Colonic mucosa (tissue), 4 donors: ENCODE measurements at regions not wholly inside any gene's neighbourhood (a gene's known extent, or its start where the extent isn't known, plus 50 kb on each side); places are given as distances from the start of the nearest gene placed in this dataset.

ENCODE experiments used
- DNase-seq: peaks from one replicate; pipeline ENCODE4 v3.0.0-alpha.2; 2020
- H3K27ac ChIP-seq: fragments of 200-600 bp; one replicate; pipeline ENCODE4 v1.8.0; 2021
- H3K27me3 ChIP-seq: fragments of 200-600 bp; one replicate; pipeline ENCODE4 v1.8.0; 2021
- H3K36me3 ChIP-seq: fragments of 200-600 bp; one replicate; pipeline ENCODE4 v1.8.0; 2021
- H3K4me1 ChIP-seq: fragments of 200-600 bp; one replicate; pipeline ENCODE4 v1.8.0; 2021; ENCODE audit warnings: mild to moderate bottlenecking
- H3K4me3 ChIP-seq: fragments of 200-600 bp; one replicate; pipeline ENCODE4 v1.8.0; 2021
- H3K9ac ChIP-seq, 2 donors: one replicate each; pipeline ENCODE4 v1.7.0; 2013; ENCODE audit warnings: control low read depth in 2 of 2, low read depth in 2 of 2, low read length in 2 of 2
- H3K9me3 ChIP-seq: fragments of 200-600 bp; one replicate; pipeline ENCODE4 v1.8.0; 2021
- CTCF ChIP-seq: fragments of 200-600 bp; IDR thresholded peaks from one replicate; pipeline ENCODE4 v1.8.0; 2022; ENCODE audit warnings: antibody characterized with exemption, mild to moderate bottlenecking
- intact Hi-C: fragments of 100-400 bp; cut with DNase I; formaldehyde crosslinking; loops from one replicate; pipeline ENCODE4 v1.14.1; 2022
- donor health status: healthy.
- donor health status: DM: no; HTN: no; CAD: no.
- donor health status: DM: no; HTN: no; CAD: no.

DNA sequence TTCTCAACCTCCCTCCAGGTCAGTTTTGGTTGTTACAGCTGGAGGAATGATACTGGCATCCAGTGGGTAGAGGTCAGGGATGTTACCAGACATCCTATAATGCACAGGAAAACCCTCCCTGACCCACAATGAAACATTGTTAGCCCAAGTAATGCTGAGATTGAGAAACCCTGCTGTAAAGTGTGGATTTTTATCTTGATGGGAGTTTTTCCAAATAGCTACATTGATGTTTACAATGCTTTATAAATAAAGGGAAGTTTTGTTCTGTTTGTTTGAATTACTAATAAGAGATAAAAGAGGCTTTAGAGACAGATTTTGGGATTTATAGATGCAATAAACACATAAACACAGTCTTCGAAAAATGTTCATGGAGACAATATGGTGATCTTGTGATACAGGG, 194.0 kb upstream of the NUDT6 start:
- intact Hi-C loops: no loop called here
- Histone ChIP-seq H3K27ac (no peak overlapping the region), H3K9ac (no peak overlapping the region), H3K4me3 (no peak overlapping the region), H3K27me3 (no peaks in the 10 kb centered on the region), H3K4me1 (no peaks in the 10 kb centered on the region), H3K9me3 (no peaks in the 10 kb centered on the region), H3K36me3 (no peaks in the 10 kb centered on the region)
- no peak for DNase-seq
- no peak for TF ChIP-seq CTCF

- Histone ChIP-seq H3K9ac (no peak overlapping the region), H3K27ac (no peak overlapping the region), H3K4me1 (no peaks in the 10 kb centered on the region), H3K36me3 (no peaks in the 10 kb centered on the region), H3K9me3 (no peaks in the 10 kb centered on the region), H3K27me3 (no peaks in the 10 kb centered on the region), H3K4me3 (no peak overlapping the region)
- DNase-seq: no peak
- no peak for TF ChIP-seq CTCF
- intact Hi-C loops: no loop called here
Measured at GRCh38 chr4:123120473-123120872, 198.1 kb upstream of the NUDT6 start.

DNA sequence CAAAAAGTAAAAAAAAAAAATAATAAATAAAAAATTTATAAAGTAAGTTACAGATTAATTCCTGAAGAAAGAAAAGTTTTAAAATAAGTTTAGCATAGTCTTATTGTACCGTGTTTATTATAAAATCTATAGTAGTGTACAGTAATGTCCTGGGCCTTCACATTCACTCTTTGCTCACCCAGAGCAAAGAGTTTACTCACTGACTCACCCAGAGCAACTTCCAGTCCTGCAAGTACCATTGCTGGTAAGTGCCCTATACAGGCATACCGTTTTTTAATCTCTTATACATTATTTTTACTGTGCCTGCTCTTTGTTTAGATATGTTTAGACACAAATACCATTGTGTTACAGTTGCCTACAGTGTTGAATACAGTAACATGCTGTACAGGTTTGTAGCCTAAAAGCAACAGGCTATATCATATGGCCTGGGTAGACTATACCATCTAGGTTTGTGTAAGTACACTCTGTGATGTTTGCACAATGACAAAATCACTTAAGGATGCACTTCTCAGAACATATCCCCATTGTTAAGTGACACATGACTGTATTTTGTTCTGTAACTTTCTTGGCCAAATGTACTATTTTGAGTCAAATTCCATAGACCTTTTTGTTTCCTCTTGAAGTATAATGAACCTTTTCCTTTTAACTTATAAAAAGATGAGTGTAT, 199.0 kb upstream of the NUDT6 start:
- Histone ChIP-seq H3K27ac (no peak overlapping the region), H3K36me3 (no peaks in the 10 kb centered on the region), H3K4me3 (no peak overlapping the region), H3K9me3 (no peaks in the 10 kb centered on the region), H3K4me1 (no peaks in the 10 kb centered on the region), H3K9ac (no peak overlapping the region), H3K27me3 (no peaks in the 10 kb centered on the region)
- DNase-seq: no peak
- no peak for TF ChIP-seq CTCF
- intact Hi-C loops: no loop called here

DNA sequence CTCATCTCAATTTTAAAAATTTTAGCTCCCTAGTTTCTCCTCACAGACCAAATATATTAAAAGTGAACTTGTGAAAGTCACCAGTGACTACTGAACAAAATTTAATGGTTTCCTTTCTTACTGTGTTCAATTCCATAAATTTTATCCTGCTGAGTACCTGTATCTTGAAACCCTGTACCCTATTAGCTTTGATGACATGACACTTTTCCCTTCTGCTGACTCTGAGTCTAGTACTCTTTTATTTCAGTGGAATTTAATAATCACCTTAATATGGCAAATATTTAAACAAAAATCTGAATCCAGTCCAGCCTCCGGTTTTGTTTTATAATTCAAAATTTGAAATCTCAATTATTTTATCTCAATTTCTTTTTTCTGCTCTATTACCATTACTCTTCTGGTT, 203.1 kb upstream of the NUDT6 start:
- Histone ChIP-seq H3K9me3 (no peaks in the 10 kb centered on the region), H3K9ac (no peak overlapping the region), H3K36me3 (no peaks in the 10 kb centered on the region), H3K4me1 (no peaks in the 10 kb centered on the region), H3K4me3 (no peak overlapping the region), H3K27me3 (no peaks in the 10 kb centered on the region), H3K27ac (no peak overlapping the region)
- intact Hi-C loops: loop anchor here (5.0 kb wide), 1 partner anchor 537 kb away; no protein-coding TSS in a partner anchor
- no peak for DNase-seq
- TF ChIP-seq CTCF: no peak

DNA sequence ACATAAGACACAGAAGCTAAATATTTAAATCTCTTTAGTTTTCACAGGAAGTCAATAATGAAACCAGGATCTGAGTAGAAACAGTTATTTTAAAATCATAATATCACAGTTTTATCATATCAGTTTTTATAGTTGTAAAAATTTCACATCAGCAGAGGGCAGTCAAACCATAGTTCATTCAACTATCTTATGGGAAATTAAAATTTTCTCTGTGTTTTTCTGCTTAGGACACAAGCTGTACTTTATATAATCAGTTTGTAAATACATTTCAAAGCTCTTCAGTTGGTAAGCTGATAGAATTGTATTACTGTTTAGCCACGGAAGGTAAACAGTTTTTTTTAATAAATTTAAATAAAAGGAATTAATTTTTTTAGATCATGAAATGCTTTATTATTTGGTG, 204.8 kb upstream of the NUDT6 start:
- intact Hi-C loops: loop anchor here (5.0 kb wide), 1 partner anchor 535 kb away; no protein-coding TSS in a partner anchor
- H3K9ac ChIP-seq: no peak overlapping the region
- TF ChIP-seq CTCF: no peak
- no peak overlapping the region for H3K4me3 ChIP-seq
- H3K36me3 ChIP-seq: no peaks in the 10 kb centered on the region
- no peak for DNase-seq
- no peaks in the 10 kb centered on the region for H3K9me3 ChIP-seq
- H3K27ac ChIP-seq: no peak overlapping the region
- H3K27me3 ChIP-seq: no peaks in the 10 kb centered on the region
- no peaks in the 10 kb centered on the region for H3K4me1 ChIP-seq
